ENCODE measurements at regions not wholly inside any gene's neighbourhood (a gene's known extent, or its start where the extent isn't known, plus 50 kb on each side); places are given as distances from the start of the nearest gene placed in this dataset.

GRCh38 chr9:99488131-99489059 is 266.3 kb downstream of the SEC61B start:
- H3K27ac ChIP-seq = no peak overlapping the region
- peaks cover 0 to 6% (median 2%) of the 10 kb centered on the region in 4 donors for H3K9me3 ChIP-seq
- H3K27me3 ChIP-seq = no peaks in the 10 kb centered on the region

GRCh38 chr9:99489060-99489413 is 267.0 kb downstream of the SEC61B start:
- TF ChIP-seq POLR2AphosphoS5 (IDR thresholded peaks at IDR 0.05) (no peak), EP300 (IDR thresholded peaks at IDR 0.05) (no peak), CTCF (IDR thresholded peaks at IDR 0.05) (no peak), POLR2A (IDR thresholded peaks at IDR 0.05) (no peak)
- no peaks in the 10 kb centered on the region for H3K4me1 ChIP-seq
- H3K36me3 ChIP-seq = no peaks in the 10 kb centered on the region
- H3K27ac ChIP-seq = no peak overlapping the region
- H3K27me3 ChIP-seq = no peaks in the 10 kb centered on the region
- no peak for DNase-seq
- peaks cover 0 to 6% (median 2%) of the 10 kb centered on the region in 4 donors for H3K9me3 ChIP-seq
- H3K4me3 ChIP-seq = no peak overlapping the region
- intact Hi-C loops (cut with DNase I; ENCODE audit: low total_unique reads) = no loop called here

More at GRCh38 chr9:99488131-99489059, 266.3 kb downstream of the SEC61B start:
- TF ChIP-seq POLR2A (IDR thresholded peaks at IDR 0.05) = no peak
- no peak for TF ChIP-seq EP300 (IDR thresholded peaks at IDR 0.05)
- TF ChIP-seq CTCF (IDR thresholded peaks at IDR 0.05) = no peak
- TF ChIP-seq POLR2AphosphoS5 (IDR thresholded peaks at IDR 0.05) = no peak
- Histone ChIP-seq H3K36me3 (no peaks in the 10 kb centered on the region), H3K4me3 (no peak overlapping the region), H3K4me1 (no peaks in the 10 kb centered on the region)
- WGBS, 5 donors = 48 to 68% (median 51%) methylated on average over 7 of the region's 7 CpGs
- DNase-seq = no peak
- intact Hi-C loops (cut with DNase I; ENCODE audit: low total_unique reads) = no loop called here

GRCh38 chr9:99490729-99491128 is 268.6 kb downstream of the SEC61B start:
- peak in 1 of 2 donors; percentile 16 for DNase-seq
- WGBS, 5 donors = 41 to 53% (median 47%) methylated on average over 3 of the region's 3 CpGs
- no peaks in the 10 kb centered on the region for H3K9me3 ChIP-seq
- H3K36me3 ChIP-seq = no peaks in the 10 kb centered on the region
- TF ChIP-seq POLR2A (IDR thresholded peaks at IDR 0.05) = no peak
- TF ChIP-seq EP300 (IDR thresholded peaks at IDR 0.05) = no peak
- TF ChIP-seq POLR2AphosphoS5 (IDR thresholded peaks at IDR 0.05) = no peak
- TF ChIP-seq CTCF (IDR thresholded peaks at IDR 0.05) = no peak
- no peak overlapping the region for H3K4me3 ChIP-seq
- intact Hi-C loops (cut with DNase I; ENCODE audit: low total_unique reads) = no loop called here
- no peaks in the 10 kb centered on the region for H3K27me3 ChIP-seq
- no peaks in the 10 kb centered on the region for H3K4me1 ChIP-seq
- no peak overlapping the region for H3K27ac ChIP-seq

GRCh38 chr9:99491408-99492158 is 269.5 kb downstream of the SEC61B start:
- no peak overlapping the region for H3K27ac ChIP-seq
- no peaks in the 10 kb centered on the region for H3K9me3 ChIP-seq
- WGBS, 5 donors = 64 to 76% (median 71%) methylated on average over 10 of the region's 10 CpGs
- H3K27me3 ChIP-seq = no peaks in the 10 kb centered on the region
- no peaks in the 10 kb centered on the region for H3K4me1 ChIP-seq
- H3K4me3 ChIP-seq = no peak overlapping the region
- DNase-seq = peak in 1 of 2 donors; percentile 56
- intact Hi-C loops (cut with DNase I; ENCODE audit: low total_unique reads) = no loop called here
- TF ChIP-seq CTCF (IDR thresholded peaks at IDR 0.05) = no peak
- TF ChIP-seq POLR2A (IDR thresholded peaks at IDR 0.05) = no peak
- no peak for TF ChIP-seq EP300 (IDR thresholded peaks at IDR 0.05)
- TF ChIP-seq POLR2AphosphoS5 (IDR thresholded peaks at IDR 0.05) = no peak
- H3K36me3 ChIP-seq = no peaks in the 10 kb centered on the region
